AG09309 (cell line): ENCODE measurements at regions not wholly inside any gene's neighbourhood (a gene's known extent, or its start where the extent isn't known, plus 50 kb on each side); places are given as distances from the start of the nearest gene placed in this dataset.

Experiments used
- DNase-seq: peaks from one replicate; pipeline ENCODE4 v3.0.0-alpha.2; 2010; ENCODE audit warnings: low read depth
- H3K4me3 ChIP-seq: 2 replicates; pipeline ENCODE4 v1.5.1; 2011; ENCODE audit warnings: mild to moderate bottlenecking, low read depth, low read length, moderate library complexity; ENCODE audit not compliant: control insufficient read depth
- TF ChIP-seq, protein P1 (sequence below): IDR thresholded peaks from 2 replicates; pipeline ENCODE4 v1.5.1; 2011; ENCODE audit warnings: mild to moderate bottlenecking, low read depth, low read length, inconsistent platforms; ENCODE audit not compliant: insufficient read depth, control insufficient read depth; ENCODE audit errors: missing control alignments

GRCh38 chr12:13478650-13479181 is 282.2 kb downstream of the EMP1 start:
- DNase-seq: no peak
- TF ChIP-seq, protein P1, sequence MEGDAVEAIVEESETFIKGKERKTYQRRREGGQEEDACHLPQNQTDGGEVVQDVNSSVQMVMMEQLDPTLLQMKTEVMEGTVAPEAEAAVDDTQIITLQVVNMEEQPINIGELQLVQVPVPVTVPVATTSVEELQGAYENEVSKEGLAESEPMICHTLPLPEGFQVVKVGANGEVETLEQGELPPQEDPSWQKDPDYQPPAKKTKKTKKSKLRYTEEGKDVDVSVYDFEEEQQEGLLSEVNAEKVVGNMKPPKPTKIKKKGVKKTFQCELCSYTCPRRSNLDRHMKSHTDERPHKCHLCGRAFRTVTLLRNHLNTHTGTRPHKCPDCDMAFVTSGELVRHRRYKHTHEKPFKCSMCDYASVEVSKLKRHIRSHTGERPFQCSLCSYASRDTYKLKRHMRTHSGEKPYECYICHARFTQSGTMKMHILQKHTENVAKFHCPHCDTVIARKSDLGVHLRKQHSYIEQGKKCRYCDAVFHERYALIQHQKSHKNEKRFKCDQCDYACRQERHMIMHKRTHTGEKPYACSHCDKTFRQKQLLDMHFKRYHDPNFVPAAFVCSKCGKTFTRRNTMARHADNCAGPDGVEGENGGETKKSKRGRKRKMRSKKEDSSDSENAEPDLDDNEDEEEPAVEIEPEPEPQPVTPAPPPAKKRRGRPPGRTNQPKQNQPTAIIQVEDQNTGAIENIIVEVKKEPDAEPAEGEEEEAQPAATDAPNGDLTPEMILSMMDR: no peak
- no peak overlapping the region for H3K4me3 ChIP-seq

GRCh38 chr12:13474381-13474780 is 277.9 kb downstream of the EMP1 start:
- no peak for DNase-seq
- no peak overlapping the region for H3K4me3 ChIP-seq
- TF ChIP-seq, protein P1: no peak

DNA sequence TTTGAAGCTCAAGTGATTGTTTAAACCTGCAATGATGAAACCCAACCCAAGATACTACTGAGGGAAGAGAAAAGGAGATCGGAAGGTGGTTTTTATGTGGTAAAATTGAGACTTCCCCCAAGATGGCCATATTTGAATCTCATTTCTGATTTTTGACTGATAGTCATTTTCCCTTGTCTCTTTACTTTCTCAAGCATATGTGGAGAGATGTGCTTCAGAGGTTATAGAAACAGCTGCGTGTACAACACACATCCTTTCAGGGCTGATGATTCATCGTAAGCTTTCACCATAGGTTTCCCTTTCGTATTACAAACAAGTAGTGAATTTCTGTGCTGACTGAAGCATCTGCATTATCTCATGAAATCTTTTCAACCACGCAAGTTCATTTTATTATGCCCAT is 276.2 kb downstream of the EMP1 start:
- no peak overlapping the region for H3K4me3 ChIP-seq
- DNase-seq: no peak
- TF ChIP-seq, protein P1: no peak

DNA sequence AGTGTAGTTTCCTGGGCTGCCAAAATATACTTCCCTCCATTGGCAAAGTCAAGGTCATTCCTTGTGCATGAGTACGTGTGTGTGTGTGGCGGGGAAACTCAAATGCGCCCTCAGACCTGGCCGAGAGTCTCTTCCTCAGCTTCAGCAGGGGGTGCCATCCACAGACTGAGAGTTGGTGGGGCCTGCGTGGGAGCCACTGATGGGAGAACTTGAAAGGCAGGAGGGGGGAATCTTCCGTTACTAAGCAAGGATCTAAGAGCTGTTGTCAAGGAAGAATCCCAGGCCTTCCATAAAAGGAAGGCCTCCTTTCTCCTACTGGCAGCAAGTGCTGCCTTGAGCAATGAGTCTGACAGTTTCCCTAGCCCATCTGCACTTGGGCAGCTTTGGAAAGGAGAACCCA is 274.9 kb downstream of the EMP1 start:
- no peak overlapping the region for H3K4me3 ChIP-seq
- TF ChIP-seq, protein P1: no peak
- DNase-seq: no peak

DNA sequence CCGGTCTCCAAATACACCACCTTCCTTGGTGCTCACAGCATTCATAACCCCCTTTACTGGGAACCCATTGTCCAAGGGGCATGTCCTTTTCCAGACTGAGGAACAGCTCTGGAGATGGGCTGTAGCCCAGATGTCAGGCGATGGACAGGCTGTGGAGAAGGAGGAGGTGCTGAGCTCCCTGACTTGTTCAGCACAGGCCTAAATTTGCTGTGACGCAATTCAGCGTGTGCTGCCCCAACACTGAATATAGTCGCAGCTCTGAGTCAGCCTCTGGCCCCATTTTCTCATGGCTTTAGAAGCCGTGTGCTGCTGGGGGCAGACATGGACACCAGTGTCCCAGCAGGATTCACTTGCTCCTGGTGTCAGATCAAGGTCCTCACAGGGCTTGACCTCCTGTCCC is 269.1 kb downstream of the EMP1 start:
- no peak for DNase-seq

DNA sequence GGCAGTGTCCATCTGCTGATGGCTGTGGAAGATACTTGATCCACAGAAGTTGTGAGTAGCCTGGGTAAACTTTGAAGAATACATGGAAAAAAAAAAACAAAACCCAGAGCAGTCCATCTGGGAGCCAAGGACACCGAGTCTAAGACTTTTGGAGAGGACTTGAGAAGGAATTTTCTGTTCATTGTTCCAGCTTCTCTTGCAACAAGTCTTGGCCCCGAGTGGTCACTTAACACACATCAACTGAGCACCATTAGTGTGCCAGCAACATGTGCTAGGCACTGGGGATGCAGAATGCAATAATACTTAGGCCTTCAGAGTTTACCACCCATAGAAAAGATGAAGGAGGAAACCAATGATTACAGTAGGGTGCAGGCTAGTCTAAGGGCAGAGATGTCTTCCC is 266.7 kb downstream of the EMP1 start:
- no peak for DNase-seq
- TF ChIP-seq, protein P1: no peak
- H3K4me3 ChIP-seq: no peak overlapping the region

More for the DNA sequence above, 269.1 kb downstream of the EMP1 start:
- H3K4me3 ChIP-seq: no peak overlapping the region
- TF ChIP-seq, protein P1: no peak

- no peak for DNase-seq
- H3K4me3 ChIP-seq: no peak overlapping the region
- TF ChIP-seq, protein P1: no peak
Observed at GRCh38 chr12:13462450-13462849, 265.9 kb downstream of the EMP1 start.
